SW 1271 (cell line): ENCODE measurements at regions not wholly inside any gene's neighbourhood (a gene's known extent, or its start where the extent isn't known, plus 50 kb on each side); places are given as distances from the start of the nearest gene placed in this dataset.
"Not testable (repeated sequence)": the region's sequence is repeated elsewhere in the genome, so short reads cannot be mapped to it uniquely, and the experiment has no call there.

ENCODE experiments used
- DNase-seq, 2 experiments: peaks; one replicate each; lab custom pipeline; 2025; lab: John Stamatoyannopoulos, UW

- DNase-seq, result no peak
Observed at GRCh38 chr1:219726480-219727272, 113.8 kb upstream of the ZC3H11B start.

GRCh38 chr1:219724440-219724839 is 111.5 kb upstream of the ZC3H11B start:
- DNase-seq, result no peak

GRCh38 chr1:219717536-219717935 is 104.6 kb upstream of the ZC3H11B start:
- DNase-seq, result no peak

GRCh38 chr1:219716611-219717114 is 103.8 kb upstream of the ZC3H11B start:
- DNase-seq, result no peak

GRCh38 chr1:219713981-219714381 is 101.1 kb upstream of the ZC3H11B start:
- no peak for DNase-seq

- no peak for DNase-seq
Observed at GRCh38 chr1:219712506-219712905, 99.6 kb upstream of the ZC3H11B start.

GRCh38 chr1:219710529-219711194 is 97.8 kb upstream of the ZC3H11B start:
- DNase-seq, result no peak

- no peak for DNase-seq
Observed at GRCh38 chr1:219708919-219709543, 96.1 kb upstream of the ZC3H11B start.

GRCh38 chr1:219707885-219708284 is 95.0 kb upstream of the ZC3H11B start:
- DNase-seq, result not testable (repeated sequence)

- DNase-seq, result not testable (repeated sequence)
Observed at GRCh38 chr1:219704331-219704730, 91.4 kb upstream of the ZC3H11B start.

GRCh38 chr1:219703368-219703639 is 90.4 kb upstream of the ZC3H11B start:
- DNase-seq, result no peak

- no peak for DNase-seq
Observed at GRCh38 chr1:219701476-219701875, 88.6 kb upstream of the ZC3H11B start.

GRCh38 chr1:219699870-219700269 is 87.0 kb upstream of the ZC3H11B start:
- no peak for DNase-seq

- no peak for DNase-seq
Observed at GRCh38 chr1:219697682-219698081, 84.8 kb upstream of the ZC3H11B start.

- DNase-seq, result no peak
Observed at GRCh38 chr1:219692981-219693380, 80.1 kb upstream of the ZC3H11B start.

- no peak for DNase-seq
Observed at GRCh38 chr1:219689774-219690173, 76.9 kb upstream of the ZC3H11B start.

GRCh38 chr1:219687779-219688178 is 74.9 kb upstream of the ZC3H11B start:
- no peak for DNase-seq

GRCh38 chr1:219686171-219686570 is 73.3 kb upstream of the ZC3H11B start:
- DNase-seq, result no peak

- no peak for DNase-seq
Observed at GRCh38 chr1:219682788-219683187, 69.9 kb upstream of the ZC3H11B start.

- DNase-seq, result no peak
Observed at GRCh38 chr1:219681876-219682275, 69.0 kb upstream of the ZC3H11B start.

- no peak for DNase-seq
Observed at GRCh38 chr1:219676012-219676765, 63.3 kb upstream of the ZC3H11B start.

GRCh38 chr1:219670426-219671149 is 57.7 kb upstream of the ZC3H11B start:
- DNase-seq, result no peak
